ENCODE measurements at regions not wholly inside any gene's neighbourhood (a gene's known extent, or its start where the extent isn't known, plus 50 kb on each side); places are given as distances from the start of the nearest gene placed in this dataset.

DNA sequence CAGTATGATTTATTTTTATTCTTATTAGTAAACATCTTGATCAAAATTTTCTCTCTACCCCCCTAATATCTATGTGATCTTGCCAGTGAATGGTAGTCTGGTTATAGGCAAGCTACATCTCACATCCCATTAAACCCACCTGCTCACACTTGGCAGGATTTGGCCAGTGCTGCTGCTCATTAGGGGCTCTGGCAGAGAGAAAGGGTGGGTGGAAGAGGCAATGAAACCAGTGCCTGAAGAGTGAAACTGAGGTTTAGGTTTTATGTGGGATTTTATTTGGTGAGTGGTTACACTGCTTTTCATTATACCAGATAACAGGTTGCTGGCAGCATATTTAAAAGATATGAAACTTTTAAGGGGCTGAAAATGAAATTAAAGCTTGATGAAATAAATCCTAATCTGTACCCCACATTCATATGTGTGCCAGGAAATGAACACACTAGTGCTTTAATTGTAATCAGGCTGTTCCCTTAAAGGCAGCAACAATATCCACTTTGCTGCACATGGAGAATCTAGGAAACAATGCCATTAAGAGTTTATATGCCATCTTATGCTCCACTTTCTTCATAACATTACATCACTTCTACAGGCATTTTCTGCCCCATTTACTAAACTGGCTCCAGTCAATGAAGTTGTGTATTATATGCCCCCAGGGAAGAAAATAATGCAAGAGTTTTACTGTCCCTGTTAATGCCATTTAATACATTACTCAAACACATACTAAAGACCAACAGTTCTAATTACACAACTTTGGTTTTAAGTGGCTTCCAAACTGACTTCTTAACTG lies 688.7 kb downstream of the MECOM start:
- Histone ChIP-seq H3K4me1 (ENCODE audit: insufficient read depth, low read length) (no peaks in the 10 kb centered on the region), H3K27ac (ENCODE audit: low read length) (no peak overlapping the region), H3K27me3 (ENCODE audit: insufficient read depth, low read length, poor library complexity) (no peaks in the 10 kb centered on the region), H3K36me3 (ENCODE audit: insufficient read depth, low read length) (no peaks in the 10 kb centered on the region), H4K20me1 (ENCODE audit: insufficient read depth, low read length) (no peaks in the 10 kb centered on the region), H3K4me2 (ENCODE audit: insufficient read depth, low read length) (no peak overlapping the region), H2AFZ (ENCODE audit: low read depth, low read length) (no peak overlapping the region), H3K9ac (ENCODE audit: low read depth, low read length) (no peak overlapping the region), H3K9me3 (ENCODE audit: insufficient read depth, low read length, severe bottlenecking) (no peaks in the 10 kb centered on the region), H3K4me3 (ENCODE audit: low read depth in 1 of 2, low read length in 2 of 2) (no peak overlapping the region), H3K79me2 (ENCODE audit: insufficient read depth, low read length) (no peaks in the 10 kb centered on the region)
- no peak for TF ChIP-seq EZH2 (IDR thresholded peaks at IDR 0.05; ENCODE audit: borderline replicate concordance, low read depth, low read length, severe bottlenecking)
- TF ChIP-seq, protein P1, sequence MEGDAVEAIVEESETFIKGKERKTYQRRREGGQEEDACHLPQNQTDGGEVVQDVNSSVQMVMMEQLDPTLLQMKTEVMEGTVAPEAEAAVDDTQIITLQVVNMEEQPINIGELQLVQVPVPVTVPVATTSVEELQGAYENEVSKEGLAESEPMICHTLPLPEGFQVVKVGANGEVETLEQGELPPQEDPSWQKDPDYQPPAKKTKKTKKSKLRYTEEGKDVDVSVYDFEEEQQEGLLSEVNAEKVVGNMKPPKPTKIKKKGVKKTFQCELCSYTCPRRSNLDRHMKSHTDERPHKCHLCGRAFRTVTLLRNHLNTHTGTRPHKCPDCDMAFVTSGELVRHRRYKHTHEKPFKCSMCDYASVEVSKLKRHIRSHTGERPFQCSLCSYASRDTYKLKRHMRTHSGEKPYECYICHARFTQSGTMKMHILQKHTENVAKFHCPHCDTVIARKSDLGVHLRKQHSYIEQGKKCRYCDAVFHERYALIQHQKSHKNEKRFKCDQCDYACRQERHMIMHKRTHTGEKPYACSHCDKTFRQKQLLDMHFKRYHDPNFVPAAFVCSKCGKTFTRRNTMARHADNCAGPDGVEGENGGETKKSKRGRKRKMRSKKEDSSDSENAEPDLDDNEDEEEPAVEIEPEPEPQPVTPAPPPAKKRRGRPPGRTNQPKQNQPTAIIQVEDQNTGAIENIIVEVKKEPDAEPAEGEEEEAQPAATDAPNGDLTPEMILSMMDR (IDR thresholded peaks at IDR 0.05; ENCODE audit: borderline replicate concordance, extremely low read depth, low read length, poor library complexity, severe bottlenecking), result no peak
- no peak for DNase-seq
- no peak for ATAC-seq (ENCODE audit: insufficient read depth, low read depth)

DNA sequence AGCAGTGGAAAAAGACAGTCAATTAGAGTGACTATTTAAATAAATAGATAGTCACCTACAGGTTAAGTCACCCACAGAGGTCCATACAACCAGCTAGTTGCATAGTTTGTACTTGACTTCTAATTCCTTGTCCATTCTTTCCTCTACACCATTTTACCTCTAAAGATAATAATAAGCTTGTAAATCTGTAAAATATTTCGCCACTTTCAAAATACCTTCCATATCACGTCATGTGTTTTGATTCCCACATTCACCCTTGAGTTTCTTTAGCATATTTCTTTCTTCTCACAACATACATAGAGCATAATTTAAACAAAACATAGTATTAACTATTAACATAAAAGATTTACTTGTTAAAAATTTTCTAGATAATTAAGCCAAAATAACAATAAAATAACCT lies 689.6 kb downstream of the MECOM start:
- no peak overlapping the region for H2AFZ ChIP-seq (ENCODE audit: low read depth, low read length)
- H3K79me2 ChIP-seq (ENCODE audit: insufficient read depth, low read length), result no peaks in the 10 kb centered on the region
- ATAC-seq (ENCODE audit: insufficient read depth, low read depth) (no peak), DNase-seq (no peak)
- TF ChIP-seq EZH2 (IDR thresholded peaks at IDR 0.05; ENCODE audit: borderline replicate concordance, low read depth, low read length, severe bottlenecking), result no peak
- TF ChIP-seq, protein P1 (IDR thresholded peaks at IDR 0.05; ENCODE audit: borderline replicate concordance, extremely low read depth, low read length, poor library complexity, severe bottlenecking), result no peak
- no peak overlapping the region for H3K27ac ChIP-seq (ENCODE audit: low read length)
- no peaks in the 10 kb centered on the region for H4K20me1 ChIP-seq (ENCODE audit: insufficient read depth, low read length)
- no peak overlapping the region for H3K4me3 ChIP-seq (ENCODE audit: low read depth in 1 of 2, low read length in 2 of 2)
- no peaks in the 10 kb centered on the region for H3K36me3 ChIP-seq (ENCODE audit: insufficient read depth, low read length)
- no peak overlapping the region for H3K9ac ChIP-seq (ENCODE audit: low read depth, low read length)
- H3K9me3 ChIP-seq (ENCODE audit: insufficient read depth, low read length, severe bottlenecking), result no peaks in the 10 kb centered on the region
- H3K27me3 ChIP-seq (ENCODE audit: insufficient read depth, low read length, poor library complexity), result no peaks in the 10 kb centered on the region
- no peak overlapping the region for H3K4me2 ChIP-seq (ENCODE audit: insufficient read depth, low read length)
- H3K4me1 ChIP-seq (ENCODE audit: insufficient read depth, low read length), result no peaks in the 10 kb centered on the region

DNA sequence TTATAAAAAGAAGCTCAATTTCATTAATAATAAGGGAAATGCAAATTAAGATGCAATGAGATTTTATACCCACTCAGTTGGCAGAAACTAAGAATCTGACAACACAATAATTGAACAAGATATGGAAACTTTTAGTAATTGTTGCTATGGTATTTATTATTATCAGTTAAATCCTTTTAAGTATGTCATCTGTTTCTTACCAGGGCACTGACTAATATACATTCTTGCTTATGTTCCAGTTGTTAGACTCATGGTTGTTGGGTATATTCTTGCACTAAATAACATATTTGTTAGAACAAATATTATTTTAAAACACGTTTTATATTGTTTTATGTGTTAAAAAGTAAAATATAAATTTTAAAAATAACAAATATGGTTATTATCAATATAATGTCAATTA lies 690.3 kb downstream of the MECOM start:
- Histone ChIP-seq H3K79me2 (ENCODE audit: insufficient read depth, low read length) (no peaks in the 10 kb centered on the region), H3K9ac (ENCODE audit: low read depth, low read length) (no peak overlapping the region), H2AFZ (ENCODE audit: low read depth, low read length) (no peak overlapping the region), H3K4me3 (ENCODE audit: low read depth in 1 of 2, low read length in 2 of 2) (no peak overlapping the region), H3K4me2 (ENCODE audit: insufficient read depth, low read length) (no peak overlapping the region), H3K36me3 (ENCODE audit: insufficient read depth, low read length) (no peaks in the 10 kb centered on the region), H3K4me1 (ENCODE audit: insufficient read depth, low read length) (no peaks in the 10 kb centered on the region), H3K27me3 (ENCODE audit: insufficient read depth, low read length, poor library complexity) (no peaks in the 10 kb centered on the region), H3K27ac (ENCODE audit: low read length) (no peak overlapping the region), H4K20me1 (ENCODE audit: insufficient read depth, low read length) (no peaks in the 10 kb centered on the region), H3K9me3 (ENCODE audit: insufficient read depth, low read length, severe bottlenecking) (no peaks in the 10 kb centered on the region)
- ATAC-seq (ENCODE audit: insufficient read depth, low read depth) (no peak), DNase-seq (no peak)
- no peak for TF ChIP-seq EZH2 (IDR thresholded peaks at IDR 0.05; ENCODE audit: borderline replicate concordance, low read depth, low read length, severe bottlenecking)
- TF ChIP-seq, protein P1 (IDR thresholded peaks at IDR 0.05; ENCODE audit: borderline replicate concordance, extremely low read depth, low read length, poor library complexity, severe bottlenecking), result no peak
